ENCODE measurements at regions not wholly inside any gene's neighbourhood (a gene's known extent, or its start where the extent isn't known, plus 50 kb on each side); places are given as distances from the start of the nearest gene placed in this dataset.

DNA sequence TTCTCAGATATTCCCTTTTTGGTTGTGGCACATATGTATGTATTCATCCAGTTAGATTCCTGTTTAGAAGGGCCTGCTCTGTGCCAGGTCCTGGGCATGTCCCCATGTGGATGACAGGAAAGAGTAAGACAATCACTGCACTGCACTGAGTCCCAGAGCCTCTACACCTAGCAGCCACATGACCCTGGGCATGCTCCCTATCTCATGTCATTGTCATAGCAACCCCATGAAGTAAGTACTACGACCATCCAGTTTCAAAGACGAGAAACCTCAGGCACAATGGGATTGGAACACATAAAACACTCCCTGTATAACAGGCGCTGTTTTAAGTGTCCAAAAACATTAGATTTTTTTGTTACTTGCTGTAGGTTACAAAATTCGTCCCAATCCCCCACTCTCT lies 594.4 kb downstream of the UQCRFS1 start:
- Histone ChIP-seq H3K27ac (no peak overlapping the region), H3K4me1 (no peaks in the 10 kb centered on the region), H3K4me3 (no peak overlapping the region), H3K9me3 (peaks cover 0 to 21% (median 0%) of the 10 kb centered on the region in 3 donors), H3K27me3 (no peaks in the 10 kb centered on the region), H3K36me3 (replicated peaks in 1 of 2; ENCODE audit: insufficient read depth in 1 of 2, low read depth in 2 of 2) (no peaks in the 10 kb centered on the region)
- DNase-seq (no peak), ATAC-seq (no peak)
- intact Hi-C loops (cut with DNase I): no loop called here
- 57 to 64% methylated on average over 4 of the region's 4 CpGs for WGBS, 2 donors
- no peak for TF ChIP-seq POLR2A (IDR thresholded peaks at IDR 0.05)
- TF ChIP-seq, protein P1, sequence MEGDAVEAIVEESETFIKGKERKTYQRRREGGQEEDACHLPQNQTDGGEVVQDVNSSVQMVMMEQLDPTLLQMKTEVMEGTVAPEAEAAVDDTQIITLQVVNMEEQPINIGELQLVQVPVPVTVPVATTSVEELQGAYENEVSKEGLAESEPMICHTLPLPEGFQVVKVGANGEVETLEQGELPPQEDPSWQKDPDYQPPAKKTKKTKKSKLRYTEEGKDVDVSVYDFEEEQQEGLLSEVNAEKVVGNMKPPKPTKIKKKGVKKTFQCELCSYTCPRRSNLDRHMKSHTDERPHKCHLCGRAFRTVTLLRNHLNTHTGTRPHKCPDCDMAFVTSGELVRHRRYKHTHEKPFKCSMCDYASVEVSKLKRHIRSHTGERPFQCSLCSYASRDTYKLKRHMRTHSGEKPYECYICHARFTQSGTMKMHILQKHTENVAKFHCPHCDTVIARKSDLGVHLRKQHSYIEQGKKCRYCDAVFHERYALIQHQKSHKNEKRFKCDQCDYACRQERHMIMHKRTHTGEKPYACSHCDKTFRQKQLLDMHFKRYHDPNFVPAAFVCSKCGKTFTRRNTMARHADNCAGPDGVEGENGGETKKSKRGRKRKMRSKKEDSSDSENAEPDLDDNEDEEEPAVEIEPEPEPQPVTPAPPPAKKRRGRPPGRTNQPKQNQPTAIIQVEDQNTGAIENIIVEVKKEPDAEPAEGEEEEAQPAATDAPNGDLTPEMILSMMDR (IDR thresholded peaks at IDR 0.05): no peak

DNA sequence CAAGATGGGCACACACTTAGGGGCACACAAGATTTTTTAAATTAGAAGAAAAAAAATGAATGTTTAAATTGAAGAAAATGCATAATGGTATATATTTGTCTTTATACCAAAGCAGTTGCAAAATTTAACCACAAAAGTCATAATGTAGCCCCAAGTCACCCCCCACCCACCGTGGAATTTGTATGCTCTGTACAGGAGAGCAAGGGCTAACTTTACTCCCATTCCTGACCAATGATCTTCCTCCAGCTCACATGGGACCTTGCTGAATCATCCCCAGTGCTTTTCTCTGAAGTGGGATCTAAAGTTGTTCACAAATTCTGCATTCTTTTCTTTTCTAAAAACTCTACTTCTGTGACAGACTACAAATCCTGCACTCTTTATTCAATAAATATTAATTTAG lies 597.0 kb downstream of the UQCRFS1 start:
- no peak for ATAC-seq
- intact Hi-C loops (cut with DNase I): no loop called here
- 56 to 65% methylated on average over 1 of the region's 1 CpG for WGBS, 2 donors

DNA sequence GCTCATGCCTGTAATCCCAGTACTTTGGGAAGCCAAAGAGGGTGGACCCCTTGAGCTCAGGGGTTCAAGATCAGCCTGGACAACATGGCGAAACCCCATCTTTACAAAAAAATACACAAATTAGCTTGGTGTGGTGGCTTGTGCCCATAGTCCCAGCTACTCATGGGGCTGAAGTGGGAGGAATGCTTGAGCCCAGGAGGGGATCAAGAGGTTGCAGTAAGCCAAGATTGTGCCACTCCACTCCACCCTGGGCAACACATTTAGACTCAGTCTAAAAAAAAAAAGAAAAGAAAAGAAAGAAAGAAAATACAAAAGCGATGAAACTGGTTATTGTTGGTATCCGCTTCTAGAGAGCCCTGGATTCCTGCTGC lies 597.4 kb downstream of the UQCRFS1 start:
- ATAC-seq: no peak
- Histone ChIP-seq H3K4me3 (no peak overlapping the region), H3K27me3 (no peaks in the 10 kb centered on the region), H3K9me3 (peaks cover 0 to 23% (median 0%) of the 10 kb centered on the region in 3 donors), H3K36me3 (replicated peaks in 1 of 2; ENCODE audit: insufficient read depth in 1 of 2, low read depth in 2 of 2) (no peaks in the 10 kb centered on the region), H3K4me1 (no peaks in the 10 kb centered on the region), H3K27ac (no peak overlapping the region)
- TF ChIP-seq, protein P1 (IDR thresholded peaks at IDR 0.05): no peak
- no peak for TF ChIP-seq POLR2A (IDR thresholded peaks at IDR 0.05)
- intact Hi-C loops (cut with DNase I): no loop called here
- no peak for DNase-seq
- 88 to 90% methylated on average over 3 of the region's 3 CpGs for WGBS, 2 donors

More for the DNA sequence above, 597.0 kb downstream of the UQCRFS1 start:
- no peak for TF ChIP-seq POLR2A (IDR thresholded peaks at IDR 0.05)
- TF ChIP-seq, protein P1 (IDR thresholded peaks at IDR 0.05): no peak
- no peak for DNase-seq
- Histone ChIP-seq H3K4me3 (no peak overlapping the region), H3K27me3 (no peaks in the 10 kb centered on the region), H3K36me3 (replicated peaks in 1 of 2; ENCODE audit: insufficient read depth in 1 of 2, low read depth in 2 of 2) (no peaks in the 10 kb centered on the region), H3K9me3 (peaks cover 0 to 23% (median 0%) of the 10 kb centered on the region in 3 donors), H3K4me1 (no peaks in the 10 kb centered on the region), H3K27ac (no peak overlapping the region)

DNA sequence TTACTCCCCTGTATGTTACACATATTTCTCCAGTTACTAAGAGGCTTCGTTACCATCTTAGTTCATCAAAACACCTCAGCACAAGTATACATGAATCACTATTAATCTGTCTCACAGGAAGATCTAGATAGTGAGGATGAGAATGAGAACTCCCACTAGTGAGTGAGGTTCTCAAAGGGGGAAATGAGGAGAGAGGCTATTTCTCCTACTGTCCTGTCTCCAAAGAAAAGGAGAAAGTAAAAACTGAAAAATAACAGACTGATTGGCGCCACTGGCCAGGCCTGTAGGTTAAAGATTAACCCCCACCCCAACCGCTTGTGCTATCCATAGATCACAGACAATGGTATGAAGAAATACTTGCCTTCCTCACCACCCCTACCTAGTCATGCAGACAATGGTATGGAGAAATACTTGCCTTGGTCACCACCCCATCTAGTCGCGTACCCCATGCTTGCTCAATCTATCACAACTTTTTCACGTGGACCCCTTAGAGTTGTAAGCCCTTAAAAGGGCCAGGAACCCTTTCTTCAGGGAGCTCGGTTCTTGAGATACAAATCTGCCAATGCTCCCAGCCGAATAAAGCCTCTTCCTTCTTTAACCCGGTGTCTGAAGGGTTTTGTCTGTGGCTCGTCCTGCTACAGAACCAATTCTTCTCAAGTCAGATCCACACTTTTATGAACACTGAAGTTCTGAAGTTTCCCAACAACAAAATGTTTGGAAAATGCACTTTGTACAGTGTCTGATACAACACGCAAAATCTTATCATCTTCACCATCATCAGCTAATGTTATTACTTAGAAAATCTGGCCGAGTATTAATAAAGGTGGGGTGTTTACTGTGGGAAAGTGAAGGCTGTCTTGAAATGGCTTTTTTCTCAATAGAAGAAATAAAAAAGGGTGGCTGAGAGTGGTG lies 598.1 kb downstream of the UQCRFS1 start:
- H3K4me3 ChIP-seq: no peak overlapping the region
- H3K36me3 ChIP-seq (replicated peaks in 1 of 2; ENCODE audit: insufficient read depth in 1 of 2, low read depth in 2 of 2): no peaks in the 10 kb centered on the region
- no peaks in the 10 kb centered on the region for H3K4me1 ChIP-seq
- intact Hi-C loops (cut with DNase I): no loop called here
- ATAC-seq (no peak), DNase-seq (no peak)
- H3K9me3 ChIP-seq: peaks cover 0 to 23% (median 0%) of the 10 kb centered on the region in 3 donors
- no peak overlapping the region for H3K27ac ChIP-seq
- WGBS, 2 donors: 74 to 76% methylated on average over 12 of the region's 12 CpGs
- TF ChIP-seq POLR2A (IDR thresholded peaks at IDR 0.05): no peak
- TF ChIP-seq, protein P1 (IDR thresholded peaks at IDR 0.05): no peak
- H3K27me3 ChIP-seq: no peaks in the 10 kb centered on the region
